22Rv1 (cell line): ENCODE measurements at regions not wholly inside any gene's neighbourhood (a gene's known extent, or its start where the extent isn't known, plus 50 kb on each side); places are given as distances from the start of the nearest gene placed in this dataset.

Experiments used
- H3K27ac ChIP-seq: fragments of 450-650 bp; 2 replicates; pipeline ENCODE4 v1.5.1; 2017
- ZFX ChIP-seq: fragments of 450-650 bp; IDR thresholded peaks from 2 replicates; pipeline ENCODE4 v1.6.1; 2017; ENCODE audit warnings: antibody characterized with exemption, borderline replicate concordance
- TF ChIP-seq, protein P1 (sequence below): fragments of 450-650 bp; IDR thresholded peaks from 2 replicates; pipeline ENCODE4 v1.5.1; 2017; ENCODE audit warnings: mild to moderate bottlenecking

DNA sequence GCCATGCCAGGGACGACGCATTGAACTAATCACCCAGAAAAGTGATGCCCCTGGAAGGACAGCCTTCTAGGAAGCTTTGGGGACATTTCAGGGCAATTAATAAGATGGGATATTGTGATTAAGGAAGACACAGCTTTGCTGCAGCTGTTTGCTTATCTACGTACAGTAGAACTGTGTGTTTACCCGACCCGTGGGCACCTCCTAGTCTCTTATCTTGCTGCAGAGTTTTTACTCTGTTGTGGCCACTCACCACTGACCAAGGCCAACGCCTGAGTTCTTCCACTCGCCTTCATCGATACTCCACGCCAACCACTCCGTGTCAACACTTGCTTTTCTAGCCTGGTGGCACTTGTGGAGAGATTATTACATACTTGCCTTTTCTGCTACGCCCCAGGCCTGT is 105.9 kb upstream of the MLN start:
- TF ChIP-seq ZFX = no peak
- TF ChIP-seq, protein P1, sequence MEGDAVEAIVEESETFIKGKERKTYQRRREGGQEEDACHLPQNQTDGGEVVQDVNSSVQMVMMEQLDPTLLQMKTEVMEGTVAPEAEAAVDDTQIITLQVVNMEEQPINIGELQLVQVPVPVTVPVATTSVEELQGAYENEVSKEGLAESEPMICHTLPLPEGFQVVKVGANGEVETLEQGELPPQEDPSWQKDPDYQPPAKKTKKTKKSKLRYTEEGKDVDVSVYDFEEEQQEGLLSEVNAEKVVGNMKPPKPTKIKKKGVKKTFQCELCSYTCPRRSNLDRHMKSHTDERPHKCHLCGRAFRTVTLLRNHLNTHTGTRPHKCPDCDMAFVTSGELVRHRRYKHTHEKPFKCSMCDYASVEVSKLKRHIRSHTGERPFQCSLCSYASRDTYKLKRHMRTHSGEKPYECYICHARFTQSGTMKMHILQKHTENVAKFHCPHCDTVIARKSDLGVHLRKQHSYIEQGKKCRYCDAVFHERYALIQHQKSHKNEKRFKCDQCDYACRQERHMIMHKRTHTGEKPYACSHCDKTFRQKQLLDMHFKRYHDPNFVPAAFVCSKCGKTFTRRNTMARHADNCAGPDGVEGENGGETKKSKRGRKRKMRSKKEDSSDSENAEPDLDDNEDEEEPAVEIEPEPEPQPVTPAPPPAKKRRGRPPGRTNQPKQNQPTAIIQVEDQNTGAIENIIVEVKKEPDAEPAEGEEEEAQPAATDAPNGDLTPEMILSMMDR = no peak
- H3K27ac ChIP-seq = no peak overlapping the region

DNA sequence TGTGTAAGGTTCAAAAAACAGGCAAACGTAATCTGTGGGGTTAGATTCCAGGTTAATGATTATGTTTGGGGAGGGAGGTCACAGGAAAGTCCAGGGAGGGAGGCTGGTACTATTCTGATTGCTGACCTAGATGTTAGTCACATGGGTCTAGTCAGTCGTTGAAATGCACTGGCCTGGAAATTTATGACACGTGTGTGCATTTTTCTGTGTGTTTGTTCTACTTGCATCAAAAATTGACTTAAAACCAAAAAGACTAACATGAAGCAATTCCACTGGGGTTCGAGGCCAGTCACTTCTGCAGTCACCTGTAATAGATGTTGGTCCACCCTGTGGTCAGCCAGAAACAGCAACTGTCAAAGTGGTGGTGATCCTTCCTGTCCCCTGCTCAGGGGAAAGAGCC is 104.2 kb upstream of the MLN start:
- TF ChIP-seq ZFX = no peak
- TF ChIP-seq, protein P1 = no peak
- H3K27ac ChIP-seq = no peak overlapping the region

DNA sequence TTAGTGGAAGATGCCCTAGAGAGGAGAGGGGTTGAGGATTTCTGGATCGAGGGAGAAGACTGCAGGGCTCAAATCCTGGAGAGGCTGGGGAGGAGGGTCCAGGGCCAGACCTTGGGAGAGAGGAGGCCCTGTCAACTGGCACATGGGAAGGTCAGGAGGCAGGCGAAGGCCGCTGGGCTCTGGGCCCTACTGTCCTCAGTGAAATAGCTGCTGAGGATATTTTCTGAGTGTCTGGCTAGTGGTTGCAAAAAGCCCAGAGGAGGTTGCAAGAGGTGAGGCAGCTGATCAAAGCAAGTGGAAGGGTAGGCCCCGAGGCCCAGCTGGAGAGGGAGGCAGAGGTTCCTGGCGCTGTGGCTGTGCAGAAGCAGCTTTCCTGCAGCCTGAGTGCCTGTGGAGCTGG is 103.4 kb upstream of the MLN start:
- TF ChIP-seq, protein P1 = no peak
- TF ChIP-seq ZFX = no peak
- no peak overlapping the region for H3K27ac ChIP-seq

DNA sequence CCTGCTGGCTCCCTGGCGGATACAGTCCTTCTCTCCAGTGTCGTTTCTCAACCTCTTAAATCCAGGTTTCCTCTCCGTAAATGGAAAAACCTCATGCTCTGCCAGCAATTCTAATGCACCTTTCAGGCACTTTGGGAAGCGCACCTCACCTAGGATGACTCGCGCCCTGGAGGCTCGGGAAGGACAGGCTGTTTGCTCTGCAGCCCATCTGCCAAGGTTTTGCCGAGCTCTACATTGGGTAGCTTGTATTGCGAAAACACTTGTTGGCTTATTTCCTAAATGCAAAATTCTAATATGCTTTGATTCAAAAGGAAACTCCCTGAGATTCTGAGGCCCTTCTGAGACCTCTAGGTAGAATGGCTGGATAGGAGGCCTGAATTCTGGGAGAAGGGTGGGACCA is 102.6 kb upstream of the MLN start:
- TF ChIP-seq ZFX = no peak
- TF ChIP-seq, protein P1 = no peak
- H3K27ac ChIP-seq = no peak overlapping the region

DNA sequence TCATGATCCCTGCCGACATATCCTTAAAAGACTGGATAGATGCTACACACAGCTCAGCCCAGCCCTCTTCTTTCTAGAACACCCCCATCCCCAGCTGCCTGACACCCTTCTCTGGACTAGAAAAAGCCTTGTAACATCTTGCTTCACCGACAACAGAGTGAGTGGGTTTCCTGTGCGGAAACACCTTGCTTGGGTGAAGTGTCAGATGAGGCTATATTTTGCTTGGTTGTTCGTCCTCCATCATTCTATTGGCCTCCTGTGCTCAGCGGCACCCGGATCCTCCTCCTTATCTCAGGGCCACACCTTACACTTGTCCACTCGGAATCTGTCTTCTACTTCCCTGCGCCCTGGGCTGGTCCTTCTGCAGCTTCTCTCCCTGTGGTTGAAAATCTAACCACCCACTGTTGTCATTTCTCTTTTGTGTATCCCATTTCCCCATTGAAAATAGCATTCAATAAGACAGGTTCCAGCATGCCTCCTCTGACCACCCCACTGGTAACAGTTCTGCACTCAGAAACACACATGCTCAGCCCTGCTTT is 101.3 kb upstream of the MLN start:
- TF ChIP-seq, protein P1 = no peak
- TF ChIP-seq ZFX = no peak

DNA sequence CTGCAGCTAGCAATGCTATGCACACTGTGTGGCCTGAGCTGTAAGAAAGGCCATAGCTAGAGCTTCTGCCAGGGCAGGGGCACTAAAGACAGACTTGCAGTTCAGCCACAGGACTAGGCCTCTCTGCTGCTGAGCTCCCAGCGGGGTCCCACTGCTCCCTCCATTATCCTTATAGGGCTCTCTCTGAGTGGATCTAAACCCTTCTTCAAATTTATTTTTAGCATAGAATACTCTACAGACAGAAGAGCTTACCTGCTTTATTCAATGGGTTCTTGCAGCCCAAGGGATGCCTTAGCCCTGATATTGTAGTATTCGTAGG is 100.9 kb upstream of the MLN start:
- TF ChIP-seq, protein P1 = no peak
- TF ChIP-seq ZFX = no peak
- no peak overlapping the region for H3K27ac ChIP-seq

More for the DNA sequence above, 101.3 kb upstream of the MLN start:
- H3K27ac ChIP-seq = no peak overlapping the region

DNA sequence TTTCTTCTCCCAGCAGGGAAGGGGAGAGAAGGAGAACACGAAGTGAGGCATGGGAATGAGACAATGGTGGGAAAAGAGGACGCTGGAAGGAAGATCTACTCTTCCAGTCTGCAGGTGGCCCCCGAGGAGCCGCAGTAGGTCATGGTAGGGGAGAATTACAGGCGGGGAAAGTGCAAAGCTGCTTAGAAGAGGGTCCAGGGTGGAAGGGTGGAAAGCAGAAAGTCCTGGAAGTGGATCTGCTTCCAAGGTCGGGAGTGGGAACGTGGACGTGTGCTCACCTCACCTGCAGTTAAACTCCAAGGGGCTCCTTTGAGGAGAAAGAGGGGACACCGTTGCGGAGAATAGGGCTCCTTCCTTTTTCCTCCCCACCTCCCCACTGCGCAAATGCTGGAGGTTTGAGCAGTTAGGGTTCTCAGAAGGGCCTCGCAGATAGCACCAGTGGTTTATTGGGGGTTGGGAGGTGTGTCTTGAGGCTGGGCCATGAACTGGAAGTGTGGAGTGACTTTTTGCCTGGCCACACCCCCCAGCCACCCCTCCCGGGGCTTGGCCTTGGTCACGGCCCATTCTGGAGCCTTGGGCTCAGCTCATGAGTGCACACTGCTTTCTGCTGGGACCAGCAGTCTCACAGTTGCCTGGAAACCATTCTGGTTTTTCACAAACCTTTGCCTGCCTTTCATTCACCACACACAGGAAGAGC is 100.4 kb upstream of the MLN start:
- TF ChIP-seq, protein P1 = no peak
- no peak for TF ChIP-seq ZFX
- no peak overlapping the region for H3K27ac ChIP-seq
